SK-N-SH treated with all-trans-retinoic acid at 6 μM for 48 hours (cell line): ENCODE measurements at regions not wholly inside any gene's neighbourhood (a gene's known extent, or its start where the extent isn't known, plus 50 kb on each side); places are given as distances from the start of the nearest gene placed in this dataset.

Experiments used
- ATAC-seq: fragments of 200-7000 bp; cut with Tn5 transposase; 3 replicates; pipeline ENCODE4 v1.9.1; 2020; ENCODE audit warnings: mild to moderate bottlenecking, moderate library complexity
- ARNTL ChIP-seq: fragments of 450-650 bp; formaldehyde crosslinking; IDR thresholded peaks from 2 replicates; pipeline ENCODE4 v1.5.0; 2020; ENCODE audit warnings: low read depth, mild to moderate bottlenecking, moderate library complexity, borderline replicate concordance
- BACH2 ChIP-seq: fragments of 250-450 bp; sonication (Bioruptor Pico); IDR thresholded peaks from 2 replicates; pipeline ENCODE4 v1.9.0; 2021; ENCODE audit warnings: mild to moderate bottlenecking, borderline replicate concordance
- CSRNP3 ChIP-seq: fragments of 250-450 bp; sonication (Bioruptor Pico); IDR thresholded peaks from 2 replicates; pipeline ENCODE4 v1.5.1; 2021; ENCODE audit warnings: mild to moderate bottlenecking, moderate library complexity
- ESRRG ChIP-seq: fragments of 250-450 bp; sonication (Bioruptor Pico); IDR thresholded peaks from 2 replicates; pipeline ENCODE4 v1.6.1; 2021; ENCODE audit warnings: mild to moderate bottlenecking
- ISL1 ChIP-seq: fragments of 250-450 bp; sonication (Bioruptor Pico); IDR thresholded peaks from 2 replicates; pipeline ENCODE4 v2.1.2; 2022; ENCODE audit warnings: mild to moderate bottlenecking, moderate library complexity
- OSR1 ChIP-seq: fragments of 250-450 bp; sonication (Bioruptor Pico); IDR thresholded peaks from 2 replicates; pipeline ENCODE4 v1.8.0; 2022; ENCODE audit warnings: moderate library complexity, mild to moderate bottlenecking, inconsistent platforms
- POU6F1 ChIP-seq: fragments of 250-450 bp; sonication (Bioruptor Pico); IDR thresholded peaks from 2 replicates; pipeline ENCODE4 v1.8.0; 2021; ENCODE audit warnings: low read depth, mild to moderate bottlenecking, moderate library complexity, borderline replicate concordance
- TCF4 ChIP-seq: fragments of 250-450 bp; sonication (Bioruptor Pico); IDR thresholded peaks from 2 replicates; pipeline ENCODE4 v1.8.0; 2021; ENCODE audit warnings: mild to moderate bottlenecking, moderate library complexity, borderline replicate concordance
- TOX ChIP-seq: fragments of 250-450 bp; sonication (Bioruptor Pico); IDR thresholded peaks from 2 replicates; pipeline ENCODE4 v1.8.0; 2021; ENCODE audit warnings: mild to moderate bottlenecking, moderate library complexity, borderline replicate concordance
- TSHZ2 ChIP-seq: fragments of 250-450 bp; sonication (Bioruptor Pico); IDR thresholded peaks from 2 replicates; pipeline ENCODE4 v1.5.0; 2020; ENCODE audit warnings: mild to moderate bottlenecking, moderate library complexity
- ZC3H10 ChIP-seq: fragments of 250-450 bp; sonication (Bioruptor Pico); IDR thresholded peaks from 2 replicates; pipeline ENCODE4 v1.5.1; 2021; ENCODE audit warnings: mild to moderate bottlenecking, moderate library complexity
- ZFP3 ChIP-seq: fragments of 250-450 bp; sonication (Bioruptor Pico); IDR thresholded peaks from 2 replicates; pipeline ENCODE4 v1.5.0; 2020; ENCODE audit warnings: mild to moderate bottlenecking, moderate library complexity
- ZFP30 ChIP-seq: fragments of 450-650 bp; formaldehyde crosslinking; IDR thresholded peaks from 2 replicates; pipeline ENCODE4 v1.5.0; 2022; ENCODE audit warnings: mild to moderate bottlenecking, moderate library complexity
- ZNF565 ChIP-seq: fragments of 450-650 bp; formaldehyde crosslinking; conservative IDR thresholded peaks from 2 replicates; pipeline ENCODE4 v1.5.0; 2020; ENCODE audit warnings: low read depth, mild to moderate bottlenecking, moderate library complexity
- ZNF70 ChIP-seq: fragments of 450-650 bp; formaldehyde crosslinking; IDR thresholded peaks from 2 replicates; pipeline ENCODE4 v1.5.0; 2020; ENCODE audit warnings: mild to moderate bottlenecking, moderate library complexity
- ZNF8 ChIP-seq: fragments of 450-650 bp; formaldehyde crosslinking; IDR thresholded peaks from 2 replicates; pipeline ENCODE4 v1.5.0; 2020; ENCODE audit warnings: mild to moderate bottlenecking, moderate library complexity

GRCh38 chr17:77778636-77779489 lies 179.6 kb upstream of the TNRC6C start:
- TF ChIP-seq TSHZ2 (CRISPR knock-in tag) (0 out of 2 replicates have a peak, but pooled peaks have one; percentile 15), CSRNP3 (no peak)
- peak; percentile 84 for ATAC-seq

- peak; percentile 85 for ATAC-seq
- TF ChIP-seq ZFP30 (no peak), TSHZ2 (CRISPR knock-in tag) (peak; percentile 40; the same call in 1 of the 2 replicates), ISL1 (CRISPR knock-in tag) (peak; percentile 56)
Observed at GRCh38 chr17:77779711-77780539, 178.6 kb upstream of the TNRC6C start.

GRCh38 chr17:77781536-77781935 lies 177.0 kb upstream of the TNRC6C start:
- ATAC-seq: no peak
- TF ChIP-seq ZNF8 (CRISPR knock-in tag) (no peak), TCF4 (no peak), ARNTL (CRISPR knock-in tag) (no peak), CSRNP3 (no peak), TOX (no peak), ZFP3 (CRISPR knock-in tag) (no peak), ZNF70 (CRISPR knock-in tag) (no peak), ZC3H10 (CRISPR knock-in tag) (no peak), OSR1 (CRISPR knock-in tag) (no peak), ZNF565 (CRISPR knock-in tag) (no peak), BACH2 (no peak), ZFP30 (no peak), ESRRG (CRISPR knock-in tag) (no peak)
- TF ChIP-seq, all 23 proteins: peak for 0

GRCh38 chr17:77782201-77782600 lies 176.3 kb upstream of the TNRC6C start:
- no peak for ATAC-seq
- TF ChIP-seq ARNTL (CRISPR knock-in tag): no peak
- TF ChIP-seq ZNF70 (CRISPR knock-in tag): no peak
- no peak for TF ChIP-seq CSRNP3
- no peak for TF ChIP-seq TOX
- no peak for TF ChIP-seq ZNF565 (CRISPR knock-in tag)
- no peak for TF ChIP-seq TSHZ2 (CRISPR knock-in tag)
- TF ChIP-seq ESRRG (CRISPR knock-in tag): no peak
- no peak for TF ChIP-seq ZNF8 (CRISPR knock-in tag)
- no peak for TF ChIP-seq ISL1 (CRISPR knock-in tag)
- no peak for TF ChIP-seq POU6F1 (CRISPR knock-in tag)
